Lower leg skin (tissue), 4 donors: ENCODE measurements at regions not wholly inside any gene's neighbourhood (a gene's known extent, or its start where the extent isn't known, plus 50 kb on each side); places are given as distances from the start of the nearest gene placed in this dataset.

Source experiments
- DNase-seq, 2 donors: peaks; one replicate each; pipeline ENCODE4 v3.0.0-alpha.2; 2019; ENCODE audit warnings: low spot score in 2 of 2
- H3K4me3 ChIP-seq: fragments of 200-600 bp; sonication (generic); 2 replicates; pipeline ENCODE4 v1.5.1; 2017; ENCODE audit warnings: mild to moderate bottlenecking, low read depth; ENCODE audit not compliant: poor library complexity, severe bottlenecking
- CTCF ChIP-seq, 3 donors: fragments of 450-650 bp; IDR thresholded peaks; one replicate each; pipeline ENCODE4 v1.5.1; 2016; ENCODE audit warnings: antibody characterized with exemption in 3 of 3, mild to moderate bottlenecking in 3 of 3, moderate library complexity in 2 of 3
- POLR2A ChIP-seq, 2 donors: fragments of 450-650 bp; IDR thresholded peaks; one replicate each; pipeline ENCODE4 v1.6.1; 2016 to 2017; ENCODE audit warnings: antibody characterized with exemption in 2 of 2, mild to moderate bottlenecking in 1 of 2, moderate library complexity in 1 of 2
- WGBS, 2 donors: methylation state at CpG; one replicate each; pipeline ENCODE4 v1.1.5; 2018; 5-methylcytosine and 5-hydroxymethylcytosine counted together
- intact Hi-C: fragments of 100-400 bp; cut with DNase I; formaldehyde crosslinking; loops from one replicate; pipeline ENCODE4 v1.15.0; 2023; ENCODE audit warnings: low total_unique reads

DNA sequence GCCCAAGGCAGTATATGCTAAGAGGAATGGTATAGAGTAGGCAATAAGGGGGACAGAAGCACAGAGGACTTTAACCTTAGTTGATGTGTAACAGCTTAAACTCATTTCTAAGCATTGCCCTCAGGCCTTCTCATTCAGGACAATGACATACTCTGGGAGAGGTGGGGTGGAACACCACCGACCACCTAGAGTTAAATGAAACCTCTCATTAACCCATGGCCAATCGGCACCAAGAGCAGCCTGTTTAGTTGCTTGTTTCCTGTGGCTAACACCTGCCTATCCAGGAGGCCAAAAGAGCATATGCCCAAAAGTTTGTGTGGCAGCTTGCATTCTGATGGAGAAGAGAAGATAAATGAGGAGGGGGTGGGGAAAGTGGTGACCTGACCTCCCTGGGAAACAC, 50.0 kb downstream of the PABIR2 start:
- DNase-seq, result no peak
- no peak overlapping the region for H3K4me3 ChIP-seq
- intact Hi-C loops, result no loop called here
- TF ChIP-seq POLR2A (IDR thresholded peaks at IDR 0.05) (no peak), CTCF (IDR thresholded peaks at IDR 0.05) (no peak)
- WGBS, 2 donors, result 68 to 71% methylated on average over 2 of the region's 2 CpGs

DNA sequence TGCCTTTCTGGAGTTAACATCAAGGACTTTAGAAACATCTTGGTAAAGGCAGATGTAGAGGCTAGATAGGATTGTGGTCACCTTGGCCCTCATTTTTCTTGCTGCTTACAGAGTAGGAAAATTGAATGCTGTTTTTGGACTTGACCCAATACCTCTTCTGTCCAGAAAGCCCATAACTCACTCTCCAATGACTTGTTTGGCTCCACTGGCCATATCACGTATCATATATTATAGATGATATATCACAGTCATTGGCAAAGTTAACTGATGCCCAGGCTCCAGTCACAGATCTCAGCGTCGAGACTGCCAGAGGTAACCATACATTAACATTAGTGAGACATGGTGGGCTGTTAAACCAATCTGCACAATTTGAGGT, 50.6 kb downstream of the PABIR2 start:
- no peak for DNase-seq
- intact Hi-C loops, result no loop called here
- WGBS, 2 donors, result 80 to 93% methylated on average over 3 of the region's 3 CpGs
- no peak overlapping the region for H3K4me3 ChIP-seq
- no peak for TF ChIP-seq POLR2A (IDR thresholded peaks at IDR 0.05)
- no peak for TF ChIP-seq CTCF (IDR thresholded peaks at IDR 0.05)

GRCh38 chrX:134745636-134746409, 51.2 kb downstream of the PABIR2 start:
- intact Hi-C loops, result no loop called here
- whole genome bisulfite sequencing, 2 donors, result 82 to 88% methylated on average over 3 of the region's 3 CpGs
- DNase-seq, result no peak
- H3K4me3 ChIP-seq, result no peak overlapping the region
- TF ChIP-seq CTCF (IDR thresholded peaks at IDR 0.05) (no peak), POLR2A (IDR thresholded peaks at IDR 0.05) (no peak)

GRCh38 chrX:134743091-134743490, 53.9 kb downstream of the PABIR2 start:
- WGBS, 2 donors, result 40 to 53% methylated on average over 1 of the region's 1 CpG
- no peak for TF ChIP-seq CTCF (IDR thresholded peaks at IDR 0.05)
- TF ChIP-seq POLR2A (IDR thresholded peaks at IDR 0.05), result no peak
- DNase-seq, result no peak
- no peak overlapping the region for H3K4me3 ChIP-seq
- intact Hi-C loops, result no loop called here

- intact Hi-C loops, result no loop called here
- no peak for DNase-seq
- 82% methylated on average over 2 of the region's 2 CpGs for WGBS, 2 donors
- no peak overlapping the region for H3K4me3 ChIP-seq
- no peak for TF ChIP-seq POLR2A (IDR thresholded peaks at IDR 0.05)
- TF ChIP-seq CTCF (IDR thresholded peaks at IDR 0.05), result no peak
Observed at GRCh38 chrX:134742573-134742972, 54.4 kb downstream of the PABIR2 start.

- intact Hi-C loops, result no loop called here
- WGBS, 2 donors, result 56 to 67% methylated on average over 2 of the region's 2 CpGs
- H3K4me3 ChIP-seq, result no peak overlapping the region
- TF ChIP-seq CTCF (IDR thresholded peaks at IDR 0.05) (no peak), POLR2A (IDR thresholded peaks at IDR 0.05) (no peak)
- DNase-seq, result no peak
Observed at GRCh38 chrX:134741746-134742145, 55.3 kb downstream of the PABIR2 start.
